ENCODE measurements at regions not wholly inside any gene's neighbourhood (a gene's known extent, or its start where the extent isn't known, plus 50 kb on each side); places are given as distances from the start of the nearest gene placed in this dataset.

GRCh38 chr2:198471291-198471690 is 666.9 kb downstream of the PLCL1 start:
- no peak for DNase-seq (ENCODE audit: low read depth, low spot score)
- H3K27me3 ChIP-seq (ENCODE audit: control insufficient read depth, insufficient read depth, low read length), result no peaks in the 10 kb centered on the region
- no peak overlapping the region for H3K27ac ChIP-seq (ENCODE audit: low read depth, low read length)
- ChIA-PET CTCF (no interaction called here), POLR2A (no interaction called here)
- no peak overlapping the region for H3K4me3 ChIP-seq (ENCODE audit: low read depth, low read length)
- H3K9me3 ChIP-seq (ENCODE audit: control insufficient read depth, insufficient read depth, low read length), result no peaks in the 10 kb centered on the region
- peak; percentile 23; the same call in 1 of the 2 replicates for TF ChIP-seq CTCF (IDR thresholded peaks at IDR 0.05; ENCODE audit: low read depth, low read length)

DNA sequence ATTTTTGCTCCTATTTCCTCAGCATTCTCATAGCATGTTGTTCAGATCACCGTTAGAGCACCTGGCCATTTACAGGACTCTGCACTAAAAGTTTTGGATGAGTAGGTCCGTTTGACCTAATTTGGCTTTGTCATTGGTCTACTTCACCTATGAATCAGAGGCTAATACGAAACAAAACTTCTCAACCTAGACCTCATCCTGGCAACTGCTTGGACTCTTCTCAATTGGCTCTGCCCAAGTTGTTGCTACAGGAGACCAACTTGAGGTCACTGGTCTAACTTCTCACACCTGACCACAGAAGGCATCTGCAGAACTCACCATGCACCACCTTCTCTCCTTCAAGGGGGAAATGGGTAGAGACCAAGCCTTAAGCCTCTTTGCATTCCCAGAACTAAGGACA is 663.7 kb downstream of the PLCL1 start:
- ChIA-PET POLR2A (no interaction called here), CTCF (no interaction called here)
- no peak overlapping the region for H3K4me3 ChIP-seq (ENCODE audit: low read depth, low read length)
- H3K27ac ChIP-seq (ENCODE audit: low read depth, low read length), result no peak overlapping the region
- H3K9me3 ChIP-seq (ENCODE audit: control insufficient read depth, insufficient read depth, low read length), result no peaks in the 10 kb centered on the region
- H3K27me3 ChIP-seq (ENCODE audit: control insufficient read depth, insufficient read depth, low read length), result no peaks in the 10 kb centered on the region
- DNase-seq (ENCODE audit: low read depth, low spot score), result no peak
- TF ChIP-seq CTCF (IDR thresholded peaks at IDR 0.05; ENCODE audit: low read depth, low read length), result no peak

GRCh38 chr2:198465970-198466369 is 661.6 kb downstream of the PLCL1 start:
- ChIA-PET CTCF (no interaction called here), POLR2A (no interaction called here)

GRCh38 chr2:198456418-198456817 is 652.0 kb downstream of the PLCL1 start:
- Histone ChIP-seq H3K27me3 (ENCODE audit: control insufficient read depth, insufficient read depth, low read length) (no peaks in the 10 kb centered on the region), H3K4me3 (ENCODE audit: low read depth, low read length) (no peak overlapping the region), H3K27ac (ENCODE audit: low read depth, low read length) (no peak overlapping the region), H3K9me3 (ENCODE audit: control insufficient read depth, insufficient read depth, low read length) (no peaks in the 10 kb centered on the region)
- no peak for TF ChIP-seq CTCF (IDR thresholded peaks at IDR 0.05; ENCODE audit: low read depth, low read length)
- ChIA-PET POLR2A (no interaction called here), CTCF (no interaction called here)
- no peak for DNase-seq (ENCODE audit: low read depth, low spot score)

More at GRCh38 chr2:198465970-198466369, 661.6 kb downstream of the PLCL1 start:
- Histone ChIP-seq H3K4me3 (ENCODE audit: low read depth, low read length) (no peak overlapping the region), H3K27me3 (ENCODE audit: control insufficient read depth, insufficient read depth, low read length) (no peaks in the 10 kb centered on the region), H3K9me3 (ENCODE audit: control insufficient read depth, insufficient read depth, low read length) (no peaks in the 10 kb centered on the region), H3K27ac (ENCODE audit: low read depth, low read length) (no peak overlapping the region)
- TF ChIP-seq CTCF (IDR thresholded peaks at IDR 0.05; ENCODE audit: low read depth, low read length), result no peak
- DNase-seq (ENCODE audit: low read depth, low spot score), result no peak

DNA sequence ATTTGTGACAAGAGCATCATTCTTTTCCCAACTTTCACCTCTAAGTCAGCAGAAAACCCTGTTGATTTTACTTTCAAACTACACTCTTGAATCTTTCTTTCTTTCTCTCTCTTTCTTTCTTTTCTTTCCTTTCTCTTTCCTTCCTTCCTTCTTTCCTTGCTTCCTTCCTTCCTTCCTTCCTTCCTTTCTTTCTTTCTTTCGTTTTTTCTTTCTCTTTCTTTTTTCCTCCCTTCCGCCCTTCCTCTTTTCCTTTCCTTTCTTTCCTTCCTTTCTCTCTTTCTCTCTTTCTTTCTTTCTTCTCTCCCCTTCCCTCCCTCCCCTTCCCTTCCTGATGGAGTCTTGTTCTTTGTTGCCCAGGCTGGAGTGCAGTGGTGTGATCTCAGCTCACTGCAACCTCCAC is 649.5 kb downstream of the PLCL1 start:
- no peak for DNase-seq (ENCODE audit: low read depth, low spot score)
- H3K4me3 ChIP-seq (ENCODE audit: low read depth, low read length), result no peak overlapping the region
- CTCF ChIA-PET, result no interaction called here
- no peak overlapping the region for H3K27ac ChIP-seq (ENCODE audit: low read depth, low read length)
- no peaks in the 10 kb centered on the region for H3K27me3 ChIP-seq (ENCODE audit: control insufficient read depth, insufficient read depth, low read length)
- POLR2A ChIA-PET, result no interaction called here
- no peak for TF ChIP-seq CTCF (IDR thresholded peaks at IDR 0.05; ENCODE audit: low read depth, low read length)
- H3K9me3 ChIP-seq (ENCODE audit: control insufficient read depth, insufficient read depth, low read length), result no peaks in the 10 kb centered on the region

All from AG04450 (cell line).